Heart left ventricle (tissue), 13 donors: ENCODE measurements at regions not wholly inside any gene's neighbourhood (a gene's known extent, or its start where the extent isn't known, plus 50 kb on each side); places are given as distances from the start of the nearest gene placed in this dataset.

ENCODE experiments used
- CTCF ChIP-seq, 12 donors: fragments of 200-600 bp; sonication (generic) in 4 of 12; IDR thresholded peaks; one replicate each; pipeline versions ENCODE4 v1.5.0 to v1.8.0; 2018 to 2022; ENCODE audit warnings: antibody characterized with exemption in 12 of 12, mild to moderate bottlenecking in 5 of 12
- POLR2A ChIP-seq, 2 donors: fragments of 450-650 bp; IDR thresholded peaks; one replicate each; pipeline ENCODE4 v1.6.1; 2017; ENCODE audit warnings: antibody characterized with exemption in 2 of 2, mild to moderate bottlenecking in 2 of 2, moderate library complexity in 2 of 2
- donor health status: ischemic (EF 13 %, LVEDD 7.1; RV severe dilation, severe dysfunction).
- donor health status: DM: no; HTN: yes; CAD: no.
- donor health status: DM: no; HTN: no; CAD: no.
- donor health status: ischemic (EF 25% LVEDD 6.9; RV normal size, moderate dysfunction).
- donor health status: ischemic (EF 25% LVEDD 5.7; RV mildly dilated, moderate dysfunction).
- donor health status: ischemic (EF 35%, LVEDD 5.7; RV mildly dilated, moderate dysfunction).
- donor health status: nonischemic (EF 11% LVEDD 7.7; RV severe dilation, severe dysfunction).
- donor health status: DM: yes; HTN: yes; CAD: no.
- donor health status: PGD.
- donor health status: ischemic (EF 29% LVEDD 5.4; RV normal size, mild dysfunction).
- donor health status: nonischemic (EF 23%, LVEDD 6.1; RV moderate dilation, normal function).

GRCh38 chr2:234172066-234172465 is 121.6 kb downstream of the SPP2 start:
- TF ChIP-seq CTCF (IDR thresholded peaks at IDR 0.05) = no peak
- TF ChIP-seq POLR2A (IDR thresholded peaks at IDR 0.05) = no peak
